ENCODE measurements at regions not wholly inside any gene's neighbourhood (a gene's known extent, or its start where the extent isn't known, plus 50 kb on each side); places are given as distances from the start of the nearest gene placed in this dataset.

- DNase-seq, result no peak
Observed at GRCh38 chr15:96390986-96391385, 60.5 kb downstream of the NR2F2 start.

- no peak for DNase-seq
Observed at GRCh38 chr15:96392380-96393208, 62.1 kb downstream of the NR2F2 start.

GRCh38 chr15:96393209-96393513 is 62.7 kb downstream of the NR2F2 start:
- DNase-seq, result no peak

- DNase-seq, result no peak
Observed at GRCh38 chr15:96395687-96396086, 65.2 kb downstream of the NR2F2 start.

GRCh38 chr15:96398776-96399175 is 68.3 kb downstream of the NR2F2 start:
- DNase-seq, result no peak

DNA sequence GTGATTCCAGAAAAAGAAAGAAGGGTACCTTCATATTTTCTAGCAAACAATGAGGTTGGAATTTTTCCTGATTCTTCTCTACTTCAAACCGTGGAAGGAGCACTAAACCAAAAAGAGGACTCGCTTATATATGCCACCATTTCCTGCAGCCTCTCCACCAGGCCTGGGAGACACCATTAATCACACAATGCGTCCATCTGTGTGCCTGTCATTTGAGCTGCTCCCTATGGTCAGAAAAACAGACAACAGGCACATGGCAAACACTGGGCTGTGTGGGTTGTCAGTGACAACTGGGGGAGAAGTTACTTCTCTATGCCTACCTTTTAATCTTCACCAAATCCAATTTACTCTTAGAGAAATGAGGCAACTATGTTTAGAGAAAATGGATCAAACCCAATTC is 71.9 kb downstream of the NR2F2 start:
- DNase-seq, result no peak

DNA sequence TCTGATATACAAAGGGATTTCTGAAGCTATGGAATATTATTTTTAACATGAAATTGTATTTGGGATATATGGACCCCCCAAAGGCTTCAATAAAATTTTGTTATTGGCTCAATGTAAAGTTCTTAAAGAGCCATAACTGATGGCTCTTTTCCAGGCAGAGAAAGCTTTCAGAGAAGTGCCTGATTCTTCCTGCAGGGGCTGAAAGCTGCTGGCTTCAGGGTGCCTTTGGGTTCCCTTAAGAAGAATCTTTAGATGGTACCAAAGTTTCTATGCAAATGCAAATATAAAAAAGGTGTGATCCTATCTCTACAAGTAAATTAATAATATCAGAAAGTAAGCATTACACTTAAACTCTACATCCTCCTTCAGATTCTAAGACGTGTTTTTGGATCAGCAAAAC is 72.6 kb downstream of the NR2F2 start:
- no peak for DNase-seq

DNA sequence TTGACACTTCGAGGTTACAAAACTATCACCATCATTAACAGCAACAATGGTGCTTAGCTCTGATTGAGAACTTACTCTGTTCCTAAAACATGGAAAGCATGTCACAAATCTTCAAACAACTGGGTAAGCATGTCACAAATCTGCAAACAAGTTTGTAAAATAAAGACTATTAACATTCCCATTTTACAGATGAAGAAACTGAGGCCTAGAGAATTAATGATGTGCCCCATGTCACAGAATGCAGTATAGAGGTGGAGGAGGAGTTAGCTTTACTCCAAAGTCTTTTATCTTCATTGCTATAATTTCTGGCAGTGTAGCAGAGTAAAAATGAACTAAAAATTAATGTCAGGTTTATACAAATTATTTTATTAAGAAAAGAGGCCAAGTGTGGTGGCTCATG is 73.4 kb downstream of the NR2F2 start:
- no peak for DNase-seq

DNA sequence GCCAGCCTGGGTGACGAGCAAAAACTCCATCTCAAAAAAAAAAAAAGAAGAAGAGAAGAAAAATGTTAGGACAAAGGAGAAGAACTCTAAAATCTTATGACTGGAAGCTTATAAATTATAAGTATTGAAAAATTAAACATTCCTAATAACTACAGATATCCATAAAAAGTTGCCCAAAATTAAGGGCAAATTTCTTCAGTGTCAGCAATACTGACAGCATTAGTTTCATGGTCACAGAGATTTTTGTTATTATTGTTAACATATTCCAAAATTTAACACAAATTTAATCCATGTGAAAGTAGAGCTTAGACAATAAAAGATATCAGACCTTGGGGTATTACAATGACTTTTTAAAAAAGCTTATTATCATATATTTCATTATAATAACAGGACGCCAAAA is 74.1 kb downstream of the NR2F2 start:
- no peak for DNase-seq

DNA sequence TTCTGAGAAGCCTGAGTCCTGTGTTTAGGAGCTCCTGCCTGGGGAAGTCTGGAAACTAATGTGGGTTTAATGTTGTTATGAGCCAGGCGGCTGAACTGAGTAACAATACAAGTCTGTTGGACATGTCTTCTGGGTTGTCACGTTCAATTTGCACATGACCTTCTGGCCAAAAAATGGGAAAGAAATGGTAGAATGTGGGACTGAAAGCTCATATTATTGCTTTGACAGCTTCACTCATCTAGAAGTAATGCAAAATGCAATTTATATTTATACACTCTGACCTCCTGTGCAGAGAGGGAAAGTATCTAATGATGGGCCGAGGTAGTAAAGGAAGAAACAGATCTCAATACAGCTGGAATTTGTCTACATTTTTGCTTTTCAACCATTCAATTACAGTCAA is 75.8 kb downstream of the NR2F2 start:
- no peak for DNase-seq

DNA sequence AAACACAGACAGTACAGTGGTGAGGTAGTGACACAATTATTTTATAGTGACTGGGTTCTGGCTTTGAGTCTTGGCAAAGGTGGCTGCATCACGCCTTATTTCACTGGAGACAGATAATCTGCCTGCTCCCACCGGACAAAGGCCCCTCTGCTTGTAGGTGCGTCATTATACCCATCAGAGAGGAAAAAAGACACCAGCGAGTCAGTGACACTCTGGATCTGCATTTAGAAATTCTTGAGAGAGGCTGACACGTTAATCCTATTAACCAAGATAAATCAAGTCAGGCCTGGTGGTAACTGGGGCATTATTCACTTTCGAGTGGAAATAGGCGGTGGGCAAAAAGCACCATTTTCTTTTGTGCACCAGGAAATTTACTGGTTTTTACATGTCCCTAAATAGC is 76.2 kb downstream of the NR2F2 start:
- no peak for DNase-seq

GRCh38 chr15:96407482-96407881 is 77.0 kb downstream of the NR2F2 start:
- DNase-seq, result no peak

DNA sequence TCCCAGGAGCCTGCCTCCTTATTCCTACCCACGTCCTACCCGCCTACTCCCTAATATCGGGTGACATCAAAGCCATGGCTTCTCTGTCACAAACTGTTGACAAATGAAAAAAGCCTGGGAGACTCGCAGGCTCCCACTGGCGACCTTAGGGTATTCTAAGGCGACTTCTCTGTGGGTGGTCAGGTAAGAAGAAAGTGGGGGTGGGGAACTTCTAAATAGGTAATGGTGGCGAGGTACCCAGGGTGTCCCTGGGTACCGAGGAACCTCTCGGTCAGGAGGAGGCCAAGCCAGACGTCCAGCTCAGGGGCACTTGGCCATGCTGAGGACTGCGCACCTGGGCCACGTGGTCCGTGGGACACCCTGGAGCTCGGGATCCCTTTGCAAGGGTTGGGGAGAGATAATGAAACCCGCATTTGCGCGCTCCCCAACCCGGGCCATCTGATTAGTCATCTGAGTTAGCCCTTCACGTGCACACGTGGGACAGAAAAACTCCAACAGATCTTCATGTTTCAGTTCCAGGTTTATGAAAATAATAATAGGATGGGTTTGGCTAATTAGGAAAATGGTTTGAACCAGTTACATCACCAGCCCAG is 78.2 kb downstream of the NR2F2 start:
- DNase-seq, result no peak

DNA sequence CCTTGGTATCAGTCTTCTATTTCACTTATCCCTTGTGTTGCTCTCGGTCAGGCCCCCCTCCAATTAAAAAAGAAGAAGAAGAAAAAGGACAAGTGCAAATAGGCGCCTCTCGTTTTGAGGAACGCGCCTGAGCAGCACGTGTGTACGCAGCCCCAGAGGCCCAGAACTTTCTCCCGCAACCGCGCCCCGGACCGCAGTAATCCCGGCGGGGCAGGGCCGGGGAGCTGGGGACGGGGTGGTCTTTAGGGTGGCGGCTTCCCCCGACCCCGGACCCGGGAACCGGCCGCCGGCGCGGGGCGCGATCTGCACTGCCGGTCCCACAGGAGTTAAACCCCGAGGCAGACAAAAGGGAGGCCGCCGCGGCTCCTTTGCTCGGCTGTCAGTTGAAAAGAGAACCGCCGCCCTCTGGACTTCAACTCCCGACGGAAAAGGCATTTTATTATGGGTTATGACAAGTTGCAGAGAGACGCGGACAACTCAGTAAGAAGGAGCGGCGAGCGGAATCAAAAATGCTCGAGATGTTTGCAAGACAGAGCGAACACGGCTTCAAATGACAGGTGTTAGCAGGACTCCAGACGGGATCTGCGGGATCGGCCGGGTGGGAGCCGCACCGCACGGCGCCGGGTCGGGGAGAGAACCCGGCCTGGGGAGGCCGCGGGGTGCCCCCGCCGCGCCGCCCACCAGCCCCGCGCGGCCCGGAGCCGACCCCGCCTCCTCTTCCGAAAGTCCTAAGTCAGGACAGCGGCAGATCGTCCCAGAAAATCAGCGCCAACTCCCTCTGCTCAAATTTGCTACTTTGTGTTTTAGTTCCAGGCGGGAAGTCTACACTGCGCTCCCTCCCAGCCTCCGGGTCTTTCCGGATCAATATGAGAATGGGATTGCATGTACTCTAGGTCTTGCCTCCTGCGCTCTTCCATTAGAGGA is 79.0 kb downstream of the NR2F2 start:
- DNase-seq, result no peak

GRCh38 chr15:96410175-96411055 is 79.9 kb downstream of the NR2F2 start:
- no peak for DNase-seq

- no peak for DNase-seq
Observed at GRCh38 chr15:96411056-96412031, 80.8 kb downstream of the NR2F2 start.

GRCh38 chr15:96412045-96412905 is 81.8 kb downstream of the NR2F2 start:
- no peak for DNase-seq

GRCh38 chr15:96412906-96413231 is 82.4 kb downstream of the NR2F2 start:
- DNase-seq, result no peak

DNA sequence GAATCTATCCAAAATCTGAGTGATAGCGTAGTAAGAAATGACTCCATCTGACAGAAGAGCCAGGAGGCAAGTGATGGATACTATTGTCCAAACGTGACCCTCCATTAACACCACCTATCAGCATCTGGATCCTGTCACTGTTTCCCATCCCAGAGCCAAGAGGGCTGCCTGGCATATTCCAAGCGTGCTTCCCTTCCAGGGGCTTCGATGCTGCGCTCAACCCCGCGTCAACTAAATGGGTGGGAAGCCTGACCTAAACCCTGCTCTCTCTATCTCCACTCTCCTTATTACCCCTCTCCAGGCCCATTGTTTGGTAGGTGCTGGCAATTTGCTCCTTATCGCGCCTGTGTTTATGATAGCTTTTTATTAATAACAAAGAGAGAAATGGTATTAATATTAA is 83.2 kb downstream of the NR2F2 start:
- DNase-seq, result no peak

DNA sequence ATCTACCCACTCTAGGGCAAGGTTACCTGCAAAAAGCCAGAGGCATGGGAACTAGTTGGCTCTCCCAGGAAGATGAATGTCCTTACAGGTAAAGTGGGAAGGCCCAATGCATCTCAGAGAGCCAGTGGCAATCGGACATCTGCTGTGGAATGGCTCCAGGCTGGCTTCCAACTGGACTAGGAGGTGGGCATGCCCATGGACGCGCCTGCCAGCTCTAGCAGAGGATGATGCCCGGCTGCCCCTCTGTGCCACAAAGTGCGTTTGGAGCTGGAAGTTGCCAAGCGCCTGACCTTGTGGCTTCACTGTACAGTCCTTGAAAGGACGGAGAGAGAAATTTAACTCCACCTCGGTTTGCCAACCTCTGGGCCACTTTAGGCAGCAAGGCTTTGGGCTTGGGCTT is 84.4 kb downstream of the NR2F2 start:
- DNase-seq, result no peak

Measured in DMS 273 treated with DMSO at 0.1 percent for 48 hours (cell line).